SH-SY5Y (cell line): ENCODE measurements at regions not wholly inside any gene's neighbourhood (a gene's known extent, or its start where the extent isn't known, plus 50 kb on each side); places are given as distances from the start of the nearest gene placed in this dataset.

ENCODE experiments used
- GATA2 ChIP-seq: IDR thresholded peaks from 2 replicates; pipeline ENCODE4 v1.6.1; 2011; ENCODE audit warnings: mild to moderate bottlenecking, low read depth, low read length
- GATA3 ChIP-seq: IDR thresholded peaks from 2 replicates; pipeline ENCODE4 v1.6.1; 2011; ENCODE audit warnings: low read depth, mild to moderate bottlenecking, low read length, moderate library complexity

DNA sequence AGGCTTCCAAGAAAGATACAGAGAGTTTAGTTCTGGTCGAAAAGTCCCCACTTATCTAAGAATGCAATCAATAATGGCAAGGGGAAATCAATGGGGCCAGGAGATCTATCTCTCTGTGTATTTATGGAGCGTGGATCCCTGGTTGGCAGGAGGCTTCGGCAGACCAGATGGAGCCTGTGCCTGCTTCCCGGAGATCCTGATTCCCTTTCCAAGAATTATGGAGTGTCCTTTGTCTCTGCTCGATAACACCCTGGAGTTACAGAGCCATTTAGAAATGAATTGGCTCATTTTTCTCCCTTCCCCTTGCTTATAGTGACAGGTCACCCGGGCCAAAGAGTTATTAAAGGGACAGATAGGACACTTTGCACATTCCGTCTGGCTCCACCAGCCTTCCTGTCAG is 92.4 kb downstream of the ISX start:
- TF ChIP-seq GATA3 (no peak), GATA2 (no peak)
